ENCODE measurements at regions not wholly inside any gene's neighbourhood (a gene's known extent, or its start where the extent isn't known, plus 50 kb on each side); places are given as distances from the start of the nearest gene placed in this dataset.

DNA sequence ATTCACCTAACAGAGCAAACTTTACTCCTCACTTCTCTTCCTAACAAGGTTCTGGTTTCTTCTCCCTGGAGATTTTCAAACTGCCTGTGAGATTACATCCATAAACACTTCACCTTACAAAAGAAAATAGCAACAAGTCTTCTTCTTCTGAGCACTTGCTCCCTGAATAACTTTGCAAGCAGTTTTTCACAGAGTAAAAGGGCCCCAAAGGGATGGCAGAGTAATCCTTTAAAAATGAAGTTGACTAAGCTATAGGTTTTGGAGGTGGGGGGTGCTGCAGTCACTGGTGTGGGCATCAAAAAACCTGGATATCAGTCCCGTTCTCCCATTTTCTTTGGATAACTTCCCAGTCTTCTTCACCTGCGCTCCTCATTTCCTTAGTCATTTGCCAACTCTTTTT is 484.9 kb downstream of the MIAT start:
- DNase-seq (ENCODE audit: low read depth) = no peak

DNA sequence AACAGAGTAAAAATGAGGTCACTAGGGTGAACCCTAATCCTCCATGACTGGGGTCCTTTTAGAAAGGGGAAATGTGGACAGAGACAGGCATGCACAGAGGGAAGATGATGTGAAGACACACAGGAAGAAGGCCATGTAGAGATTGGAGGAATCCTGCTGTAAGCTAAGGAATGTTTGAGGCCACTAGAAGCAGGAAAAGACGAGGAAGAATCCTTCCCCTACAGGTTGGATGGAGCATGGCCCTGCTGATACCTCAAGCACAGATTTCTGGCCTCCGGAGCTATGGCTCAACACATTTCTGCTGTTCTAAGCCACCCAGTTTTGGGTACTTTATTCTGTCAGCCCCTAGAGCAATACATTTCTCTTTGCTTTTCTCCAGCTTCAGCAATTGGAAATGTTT is 486.9 kb downstream of the MIAT start:
- DNase-seq (ENCODE audit: low read depth) = no peak

DNA sequence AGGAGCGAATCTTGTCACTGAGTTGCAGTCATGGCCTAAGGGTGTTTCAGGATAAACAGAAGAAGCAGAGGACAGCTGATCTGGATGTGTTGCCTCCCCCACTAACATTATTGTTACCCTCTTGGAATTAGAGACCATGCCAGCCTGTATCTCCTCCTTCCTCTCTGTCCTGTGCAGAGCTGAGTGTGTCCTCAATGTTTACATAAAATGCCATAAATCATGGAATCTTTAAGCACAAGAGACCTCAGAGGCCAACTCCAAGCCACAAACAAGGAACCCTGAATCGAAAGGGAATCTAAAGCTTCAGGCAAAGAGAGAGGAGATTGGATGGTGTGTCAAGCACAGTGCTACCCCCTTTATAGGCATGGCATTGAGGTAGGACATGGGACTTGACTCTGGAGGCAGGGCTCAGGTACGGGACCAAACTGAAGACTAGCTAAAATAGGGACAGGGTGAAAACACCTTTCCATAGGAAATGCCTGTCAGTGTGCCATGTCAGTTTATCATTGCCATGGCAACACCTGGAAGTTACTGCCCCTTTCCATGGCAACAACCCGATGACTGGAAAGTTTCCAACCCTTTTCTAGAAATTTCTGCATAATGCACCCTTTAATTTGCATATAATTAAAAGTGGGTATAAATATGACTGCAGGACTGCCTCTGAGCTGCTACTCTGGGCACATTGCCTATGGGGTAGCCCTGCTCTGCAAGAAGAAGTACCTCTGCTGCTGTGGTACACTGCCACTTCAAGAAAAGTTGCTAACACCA is 489.7 kb downstream of the MIAT start:
- no peak for DNase-seq (ENCODE audit: low read depth)

DNA sequence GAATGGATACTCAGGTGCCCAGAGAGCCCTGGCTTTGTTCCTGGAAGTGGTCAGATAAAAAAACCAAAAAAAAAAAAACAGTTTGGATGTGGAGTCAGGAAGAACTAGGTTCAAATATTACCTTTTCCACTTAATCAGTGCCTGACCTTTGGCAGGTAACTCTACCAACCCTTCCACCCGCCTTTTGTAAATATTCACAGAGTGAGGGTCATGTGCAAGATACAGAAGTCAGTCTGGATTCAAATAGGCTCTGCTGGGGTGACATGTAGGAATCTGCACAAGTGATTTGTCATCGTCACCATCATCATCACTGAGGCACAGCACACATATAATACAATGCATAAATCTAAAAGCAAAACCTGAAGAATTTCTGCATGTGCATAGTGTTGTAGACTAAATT is 490.7 kb downstream of the MIAT start:
- DNase-seq (ENCODE audit: low read depth) = no peak

DNA sequence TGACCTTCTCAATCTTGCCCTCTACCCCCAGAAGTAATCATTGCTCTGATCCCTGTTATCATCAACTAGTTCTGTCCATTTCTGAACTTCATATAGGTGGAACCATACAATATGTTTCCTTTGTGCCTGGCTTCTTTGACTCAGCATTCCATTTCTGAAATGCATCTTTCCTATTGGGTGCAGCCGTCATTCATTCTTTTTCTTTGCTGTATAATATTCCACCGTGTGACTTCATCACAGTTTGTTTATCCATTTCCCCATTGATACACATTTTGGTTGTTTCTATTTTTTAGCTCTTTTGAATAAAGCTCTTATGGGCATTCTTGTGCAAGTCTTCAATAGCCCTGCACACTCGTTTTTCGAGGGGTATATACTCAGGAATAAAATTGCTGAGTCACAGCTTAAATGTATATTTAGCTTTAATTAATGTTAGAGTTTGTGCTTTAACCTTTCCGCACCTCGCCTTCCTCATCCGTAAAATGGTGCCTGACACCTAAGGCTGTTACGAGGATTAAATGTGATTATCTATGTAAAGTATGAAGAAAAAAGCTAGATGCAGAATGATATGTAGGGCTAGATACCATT is 491.6 kb downstream of the MIAT start:
- no peak for DNase-seq (ENCODE audit: low read depth)

DNA sequence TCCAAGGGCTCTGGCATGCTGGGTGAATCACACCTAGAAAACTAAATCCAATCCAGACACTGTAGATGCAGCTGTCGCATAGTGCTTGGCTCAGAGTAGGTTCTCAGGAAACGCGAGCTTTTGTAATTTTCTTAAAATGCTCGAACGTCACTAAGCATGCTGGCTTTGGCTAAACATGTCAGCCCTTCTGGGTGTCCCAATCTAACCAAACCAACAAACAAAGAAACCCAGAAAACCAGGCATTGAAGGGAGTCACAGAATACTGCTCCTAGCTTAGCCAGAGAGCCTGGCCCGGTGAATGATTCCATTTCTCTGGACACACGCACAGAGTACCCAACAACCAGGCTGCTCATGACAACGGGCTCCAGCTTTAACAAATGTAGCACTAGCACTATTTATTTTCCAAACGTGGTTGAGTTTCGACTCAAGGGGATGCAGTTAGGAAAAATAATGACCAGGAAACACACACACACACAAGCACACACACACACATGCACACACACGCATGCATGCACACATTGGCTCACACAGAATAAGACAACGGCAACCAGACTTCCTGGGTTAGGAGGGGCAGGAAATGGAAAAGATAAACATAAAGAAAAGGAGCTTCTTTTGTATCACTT is 492.6 kb downstream of the MIAT start:
- no peak for DNase-seq (ENCODE audit: low read depth)

DNA sequence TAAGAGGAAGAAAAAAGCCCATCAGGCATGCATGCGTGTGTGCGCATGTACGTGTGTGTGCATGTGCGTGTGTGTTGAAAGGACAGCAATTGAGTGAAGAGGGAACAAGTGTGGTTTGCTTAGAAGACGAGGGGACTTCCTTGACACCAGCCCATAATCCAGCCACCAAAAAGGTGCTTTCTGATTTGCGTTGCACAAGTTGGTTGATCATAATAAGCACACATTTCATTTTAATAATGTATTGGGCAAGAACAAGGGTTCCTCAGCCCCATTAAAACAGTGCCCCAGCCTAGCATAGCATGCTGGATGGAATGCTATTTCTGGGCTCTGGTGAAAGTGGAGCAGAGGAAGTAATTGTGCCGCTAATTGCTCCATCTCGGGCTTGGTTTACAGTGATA is 493.2 kb downstream of the MIAT start:
- no peak for DNase-seq (ENCODE audit: low read depth)

DNA sequence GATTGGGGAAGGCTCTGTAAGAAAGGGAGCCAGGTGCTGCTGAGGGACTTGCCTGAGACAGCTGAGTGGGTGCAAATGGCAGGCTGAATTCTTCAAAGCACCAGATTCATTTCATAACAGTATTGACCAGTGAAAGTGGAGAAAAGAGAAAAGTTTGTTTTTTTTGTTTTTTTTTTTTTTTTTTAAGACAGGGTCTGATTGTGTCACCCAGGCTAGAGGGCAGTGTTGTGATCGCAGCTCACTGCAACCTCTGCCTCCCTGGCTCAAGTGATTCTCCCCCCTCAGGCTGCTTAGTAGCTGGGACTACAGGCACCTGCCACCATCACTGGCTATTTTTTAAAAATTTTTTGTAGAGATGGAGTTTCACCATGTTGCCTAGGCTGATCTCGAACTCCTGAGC is 494.0 kb downstream of the MIAT start:
- DNase-seq (ENCODE audit: low read depth) = no peak

DNA sequence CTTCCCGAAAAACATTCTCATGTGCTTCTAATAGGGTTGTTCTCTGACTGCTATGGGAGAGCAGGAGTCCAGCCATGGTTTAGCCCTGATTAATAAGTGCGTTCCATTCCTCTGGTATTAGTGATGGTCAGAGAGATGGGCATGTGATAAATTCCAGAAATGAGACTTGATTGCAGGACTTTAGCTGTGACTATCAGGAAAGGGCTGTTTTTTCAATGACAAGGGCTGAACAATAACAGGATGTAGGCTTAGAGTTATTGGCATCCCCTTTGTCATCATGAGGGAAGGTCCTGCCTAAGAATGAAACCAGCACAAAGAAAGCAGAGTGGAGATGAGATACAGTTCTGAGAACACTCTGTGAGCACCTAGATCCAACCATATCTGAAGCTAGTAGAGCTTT is 494.6 kb downstream of the MIAT start:
- DNase-seq (ENCODE audit: low read depth) = no peak

DNA sequence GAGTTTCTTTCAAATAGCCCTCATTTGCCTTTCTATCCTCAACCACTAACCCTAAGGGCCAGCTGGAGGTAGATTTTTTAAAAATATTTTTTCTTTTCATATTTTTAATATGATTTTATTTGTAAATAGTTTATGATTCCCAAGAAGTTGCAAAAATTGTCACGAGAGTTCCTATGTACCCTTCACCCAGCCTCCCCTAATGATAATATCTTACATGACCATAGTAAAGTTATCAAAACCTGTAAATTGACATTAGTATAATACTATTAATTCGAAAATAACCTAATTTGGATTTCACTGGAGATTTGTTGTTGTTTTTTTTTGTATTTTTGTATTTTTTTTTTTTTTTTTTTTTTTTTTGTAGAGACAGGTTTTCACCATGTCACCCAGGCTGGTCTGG is 495.5 kb downstream of the MIAT start:
- no peak for DNase-seq (ENCODE audit: low read depth)

DNA sequence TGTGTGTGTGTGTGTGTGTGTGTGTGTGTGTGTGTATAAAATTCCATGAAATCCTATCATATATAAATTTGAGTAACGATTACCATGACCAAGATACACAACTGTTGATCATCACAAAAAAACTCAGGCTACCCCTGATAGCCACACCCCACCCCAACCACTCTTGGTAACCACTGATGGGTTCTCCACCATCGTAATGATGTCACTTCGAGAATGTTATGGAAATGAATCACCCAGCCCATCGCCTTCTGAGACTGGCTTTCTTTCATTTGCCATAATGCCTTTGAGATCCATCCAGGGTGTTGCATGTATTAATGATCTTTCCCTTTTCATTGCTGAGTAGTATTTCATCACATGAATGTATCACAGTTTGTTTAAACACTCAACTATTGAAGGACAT is 496.0 kb downstream of the MIAT start:
- DNase-seq (ENCODE audit: low read depth) = no peak

DNA sequence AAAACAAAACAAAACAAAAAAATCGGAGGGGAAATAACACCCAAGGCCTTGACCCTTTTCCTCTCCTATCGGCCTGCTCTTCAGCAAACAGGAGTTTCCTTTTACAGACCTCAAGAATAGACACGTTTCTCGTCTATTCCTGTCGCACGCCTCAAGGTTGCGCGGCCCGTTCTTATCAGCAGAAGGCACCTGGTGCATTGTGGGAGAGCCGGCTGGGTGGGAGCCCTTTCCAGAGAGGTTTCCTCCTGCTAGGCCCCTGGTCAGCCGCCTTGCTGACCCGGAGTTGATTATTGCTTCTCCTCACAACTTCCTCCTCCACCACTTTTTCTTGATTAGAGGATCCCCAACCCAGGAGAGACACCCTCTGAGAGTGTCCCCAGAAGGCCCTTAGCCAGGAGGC is 497.3 kb downstream of the MIAT start:
- no peak for DNase-seq (ENCODE audit: low read depth)

DNA sequence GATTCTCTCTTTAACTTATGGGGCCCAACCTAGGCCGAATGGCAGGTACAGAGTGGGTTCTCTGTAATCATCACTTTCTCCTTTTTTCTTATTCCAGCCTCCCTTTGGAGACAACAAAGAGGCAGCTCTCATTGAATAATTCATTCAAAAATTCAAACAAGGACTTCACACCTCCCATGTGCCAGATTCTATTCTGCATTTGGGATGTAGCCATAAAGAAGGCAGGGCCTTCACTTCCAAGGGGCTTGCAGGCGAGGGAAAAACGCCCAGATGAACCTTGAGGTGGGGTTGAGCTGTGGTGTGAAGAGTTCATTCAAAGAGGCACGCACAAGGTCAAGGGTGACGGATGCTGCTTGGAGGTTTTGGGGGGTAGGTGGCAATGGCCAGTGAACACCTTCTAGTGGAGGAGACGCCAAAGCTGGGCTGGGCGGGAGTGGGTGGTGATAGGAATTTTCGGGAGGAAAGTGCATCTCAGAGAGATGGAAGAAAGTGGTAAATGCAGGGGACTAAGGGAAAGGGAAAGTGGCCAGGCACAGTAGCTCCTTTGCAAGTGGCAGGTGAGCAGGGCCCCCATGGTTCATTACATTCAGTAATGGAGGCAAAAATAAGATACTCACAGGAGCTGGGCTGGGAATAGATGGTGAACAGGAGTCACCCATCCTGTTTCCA is 499.6 kb downstream of the MIAT start:
- DNase-seq (ENCODE audit: low read depth) = no peak

DNA sequence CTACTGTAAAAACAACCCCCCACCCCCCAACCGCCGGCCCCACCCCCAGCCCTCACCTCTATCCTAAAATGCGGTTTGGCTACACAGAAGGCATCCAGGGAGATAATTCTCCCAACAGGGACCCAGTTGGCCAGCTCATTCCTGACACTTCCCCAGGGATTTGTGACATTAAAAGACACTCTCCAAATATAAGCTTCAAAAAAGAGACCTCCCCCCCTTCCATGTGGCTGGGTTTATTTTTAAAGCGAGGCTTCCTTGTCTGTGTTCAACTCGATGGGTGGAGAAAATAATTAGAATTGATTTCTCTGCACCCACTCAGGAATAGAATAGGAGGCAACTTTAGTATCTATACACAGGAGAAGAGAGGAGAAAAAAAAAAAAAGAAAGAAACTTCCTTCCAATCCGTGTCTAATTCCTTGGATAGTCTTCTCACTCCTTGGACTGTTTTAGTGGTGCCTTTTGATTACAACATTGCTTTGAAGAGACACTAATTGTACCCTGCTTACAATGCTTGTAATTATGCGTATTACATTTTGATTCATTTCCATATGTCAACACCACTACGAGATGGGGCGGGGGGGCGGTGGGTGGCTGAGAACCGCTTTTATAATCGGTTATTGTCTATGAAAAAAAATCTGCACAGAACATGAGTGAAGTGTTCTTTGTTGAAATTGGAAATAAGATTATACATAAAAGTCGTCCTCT is 500.4 kb downstream of the MIAT start:
- no peak for DNase-seq (ENCODE audit: low read depth)

DNA sequence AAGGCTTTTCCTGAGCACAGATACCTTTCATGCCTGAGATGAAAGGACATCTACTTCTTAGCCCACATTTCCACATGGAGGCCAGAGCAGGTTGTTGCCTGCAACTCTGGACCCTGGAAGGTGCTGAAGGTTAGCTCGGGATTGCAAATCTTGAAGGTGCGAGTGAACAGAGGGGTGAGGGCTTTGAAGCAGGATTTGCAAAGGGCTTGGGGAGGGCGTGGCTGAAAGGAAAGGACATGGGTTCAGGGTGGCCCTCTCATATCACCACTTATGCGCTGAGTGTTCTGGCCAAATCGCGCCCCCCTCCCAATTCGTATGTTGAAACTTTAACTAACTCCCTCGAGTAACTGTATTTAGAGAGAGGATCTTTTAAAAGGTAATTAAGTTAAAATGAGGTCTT is 501.6 kb downstream of the MIAT start:
- no peak for DNase-seq (ENCODE audit: low read depth)

DNA sequence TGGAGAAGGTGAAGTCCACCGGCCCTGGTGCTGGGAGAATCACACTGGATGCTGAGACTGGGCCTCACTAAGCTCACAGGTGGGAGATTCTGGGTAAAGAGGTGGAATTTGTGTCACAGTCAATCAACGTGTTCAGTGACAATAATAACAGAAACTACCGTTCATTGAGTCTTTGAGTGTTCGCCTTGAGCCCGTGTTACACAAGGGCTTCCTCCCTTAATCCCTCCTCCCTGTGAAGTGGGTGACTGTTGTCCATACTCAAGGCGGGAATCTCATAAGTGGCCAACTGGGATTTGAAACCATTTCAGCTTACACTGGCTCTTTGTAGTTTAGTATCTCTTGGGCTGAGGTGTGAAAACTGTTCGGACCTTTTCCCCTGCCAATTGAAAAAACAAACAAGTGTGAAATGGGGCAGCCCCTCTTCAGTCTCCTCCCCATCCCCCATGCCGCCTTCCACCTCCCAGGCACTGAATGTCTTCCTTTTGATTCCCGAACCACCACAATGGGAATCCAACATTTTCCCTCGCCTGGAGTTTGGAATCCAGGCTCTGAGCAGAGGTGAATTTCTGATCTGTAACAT is 502.4 kb downstream of the MIAT start:
- no peak for DNase-seq (ENCODE audit: low read depth)

DNA sequence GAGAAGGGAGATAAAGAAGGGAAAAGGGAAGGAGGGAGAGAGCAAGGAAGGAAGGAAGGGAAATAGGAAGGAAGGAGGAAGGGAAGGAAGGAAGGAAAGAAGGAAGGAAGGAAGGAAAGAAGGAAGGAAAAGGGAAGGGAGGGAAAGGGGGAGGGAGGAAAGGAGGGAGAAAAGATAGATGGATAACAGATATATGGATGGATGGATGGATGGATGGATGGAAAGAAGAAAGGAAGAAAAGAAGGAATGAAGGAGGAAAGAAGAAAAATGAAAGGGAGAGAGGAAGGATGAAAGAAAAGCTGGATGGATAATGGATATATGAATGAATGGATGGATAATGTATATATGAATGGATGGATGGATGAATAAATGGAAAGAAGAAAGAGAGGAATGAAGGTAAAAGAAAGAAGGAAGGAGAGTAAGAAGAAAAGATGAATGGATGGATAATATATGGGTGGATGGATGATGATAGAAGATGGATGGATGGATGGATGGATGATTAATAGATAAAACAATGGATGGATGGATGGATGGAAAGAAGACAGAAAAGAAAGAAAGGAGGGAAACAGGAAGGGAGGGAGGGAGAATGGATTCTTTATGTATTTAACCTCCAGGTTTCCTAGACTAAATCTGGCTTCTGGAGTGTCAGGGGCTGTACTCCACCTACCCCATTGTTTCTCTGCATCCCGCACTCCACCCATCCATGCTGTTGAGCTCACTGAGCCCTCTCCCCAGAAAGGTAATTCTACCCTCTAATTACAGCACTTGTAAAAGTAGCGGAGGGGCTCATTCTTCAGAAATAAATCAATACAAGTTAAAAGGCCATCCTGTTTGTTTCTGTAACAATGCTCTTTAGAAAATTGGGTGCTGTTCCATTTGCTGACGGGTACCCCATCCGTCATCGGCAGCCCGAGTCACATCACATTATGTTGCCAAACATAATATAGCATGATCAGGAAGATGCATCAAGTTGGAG is 506.1 kb downstream of the MIAT start:
- no peak for DNase-seq (ENCODE audit: low read depth)

DNA sequence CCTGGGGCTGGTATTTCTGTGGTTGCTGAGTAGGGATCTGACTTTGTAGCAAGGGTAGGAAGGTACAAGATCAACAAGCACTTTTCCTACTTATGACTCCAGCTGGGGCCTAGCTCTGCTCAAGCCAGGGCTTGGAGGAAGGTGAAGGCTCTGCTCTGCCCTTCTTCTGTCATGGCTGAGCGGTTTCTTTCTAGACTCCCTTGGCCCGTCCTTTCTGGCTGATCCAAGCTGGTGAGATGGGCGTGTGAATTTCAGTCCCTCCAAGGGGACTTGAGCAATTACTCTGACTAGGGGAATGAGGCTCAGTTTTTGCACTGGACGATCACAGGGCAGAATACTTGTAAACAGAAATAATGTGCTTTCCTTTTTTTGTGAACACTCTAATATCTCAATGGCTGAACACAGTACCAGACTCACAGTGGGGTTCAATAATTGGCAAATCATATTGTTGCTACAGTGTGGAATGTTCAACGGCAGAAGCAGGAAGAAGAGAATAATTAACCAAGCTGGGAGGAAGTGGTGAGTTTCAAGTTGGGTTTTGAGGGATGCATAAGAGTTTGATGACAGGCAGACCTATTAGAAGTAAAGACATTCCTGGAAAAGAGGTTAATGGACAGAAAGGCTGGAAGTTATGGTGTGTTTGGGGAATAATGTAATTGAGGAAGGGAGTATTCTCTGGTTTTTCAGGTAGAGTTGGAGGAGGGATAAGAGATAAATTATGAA is 507.6 kb downstream of the MIAT start:
- DNase-seq (ENCODE audit: low read depth) = no peak

DNA sequence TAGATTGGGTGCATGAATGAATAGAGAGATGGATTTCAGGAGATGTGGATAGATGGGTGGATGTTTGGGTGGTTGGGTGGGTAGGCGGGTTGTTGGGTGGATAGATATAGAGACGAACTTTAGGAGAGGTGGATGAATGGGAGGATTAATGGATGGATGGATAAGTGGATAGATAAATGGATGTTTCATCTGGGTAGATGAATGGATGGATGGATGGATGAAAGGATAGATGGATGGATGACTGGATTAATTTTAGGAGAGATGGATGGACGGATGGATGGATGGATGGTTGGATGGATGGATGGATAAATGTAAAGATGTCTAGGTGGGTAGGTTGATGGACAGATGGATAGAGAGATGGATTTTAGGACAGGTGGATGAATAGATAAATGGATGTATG is 511.3 kb downstream of the MIAT start:
- no peak for DNase-seq (ENCODE audit: low read depth)

DNA sequence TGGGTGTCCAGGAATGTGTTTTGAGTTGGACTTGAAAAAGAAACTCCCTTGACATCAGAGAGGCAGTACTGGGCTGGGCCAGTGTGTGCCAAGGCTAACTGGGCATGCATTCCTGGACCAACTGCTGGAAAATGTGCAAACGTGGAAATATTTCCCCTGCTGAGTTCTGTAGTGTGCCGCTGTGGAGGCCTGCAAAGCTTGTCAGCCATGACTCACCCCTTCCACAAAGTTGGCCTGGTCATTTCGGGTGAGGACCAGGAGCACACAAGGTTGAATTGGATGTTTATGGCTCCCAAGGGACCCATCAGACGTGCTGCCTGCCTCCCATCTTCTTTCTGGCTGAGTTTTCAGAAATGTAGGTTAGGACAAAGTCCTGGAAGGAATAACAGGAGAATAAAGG is 513.1 kb downstream of the MIAT start:
- DNase-seq (ENCODE audit: low read depth) = peak; percentile 16

Data from forelimb muscle (tissue), 1 donor.